ENCODE measurements at regions not wholly inside any gene's neighbourhood (a gene's known extent, or its start where the extent isn't known, plus 50 kb on each side); places are given as distances from the start of the nearest gene placed in this dataset.

DNA sequence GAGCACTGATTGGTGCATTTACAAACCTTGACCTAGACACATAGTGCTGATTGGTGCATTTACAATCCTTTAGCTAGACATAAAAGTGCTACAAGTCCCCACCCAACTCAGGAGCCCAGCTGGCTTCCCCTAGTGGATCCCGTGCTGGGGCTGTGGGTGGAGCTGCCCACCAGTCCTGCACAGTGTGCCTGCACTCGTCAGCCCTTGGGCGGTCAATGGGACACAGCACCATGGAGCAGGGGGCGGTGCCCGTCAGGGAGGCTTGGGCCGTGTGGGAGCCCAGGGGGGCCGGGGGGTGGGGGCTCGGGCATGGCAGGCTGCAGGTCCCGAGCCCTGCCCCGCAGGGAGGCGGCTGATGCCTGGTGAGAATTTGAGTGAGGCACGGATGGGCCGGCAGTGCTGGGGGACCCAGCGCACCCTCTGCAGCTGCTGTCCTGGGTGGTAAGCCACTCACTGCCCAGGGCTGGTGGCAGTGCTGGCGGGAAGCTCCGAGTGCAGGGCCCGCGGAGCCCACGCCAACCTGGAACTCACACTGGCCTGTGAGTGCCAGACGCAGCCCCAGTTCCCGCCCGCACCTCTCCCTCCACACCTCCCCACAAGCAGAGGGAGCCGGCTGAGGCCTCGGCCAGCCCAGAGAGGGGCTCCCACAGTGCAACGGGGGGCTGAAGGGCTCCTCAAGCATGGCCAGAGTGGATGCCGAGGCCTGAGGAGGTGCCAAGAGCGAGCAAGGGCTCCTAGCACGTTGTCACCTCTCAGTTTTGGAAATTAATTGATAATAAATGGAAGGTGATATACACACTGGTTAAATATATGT, 207.7 kb downstream of the RAP2B start:
- no peak for TF ChIP-seq GRHL2 (CRISPR knock-in tag; IDR thresholded peaks at IDR 0.05; ENCODE audit: insufficient replicate concordance, severe bottlenecking)
- no peak for TF ChIP-seq ZNF121 (CRISPR knock-in tag; IDR thresholded peaks at IDR 0.05)
- no peak for TF ChIP-seq FOXJ3 (CRISPR knock-in tag; IDR thresholded peaks at IDR 0.05; ENCODE audit: borderline replicate concordance)
- no peak for TF ChIP-seq ZNF138 (CRISPR knock-in tag; conservative IDR thresholded peaks at IDR 0.05)
- TF ChIP-seq, protein P1, sequence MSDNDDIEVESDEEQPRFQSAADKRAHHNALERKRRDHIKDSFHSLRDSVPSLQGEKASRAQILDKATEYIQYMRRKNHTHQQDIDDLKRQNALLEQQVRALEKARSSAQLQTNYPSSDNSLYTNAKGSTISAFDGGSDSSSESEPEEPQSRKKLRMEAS (CRISPR knock-in tag; IDR thresholded peaks at IDR 0.05) = no peak
- TF ChIP-seq, protein P2, sequence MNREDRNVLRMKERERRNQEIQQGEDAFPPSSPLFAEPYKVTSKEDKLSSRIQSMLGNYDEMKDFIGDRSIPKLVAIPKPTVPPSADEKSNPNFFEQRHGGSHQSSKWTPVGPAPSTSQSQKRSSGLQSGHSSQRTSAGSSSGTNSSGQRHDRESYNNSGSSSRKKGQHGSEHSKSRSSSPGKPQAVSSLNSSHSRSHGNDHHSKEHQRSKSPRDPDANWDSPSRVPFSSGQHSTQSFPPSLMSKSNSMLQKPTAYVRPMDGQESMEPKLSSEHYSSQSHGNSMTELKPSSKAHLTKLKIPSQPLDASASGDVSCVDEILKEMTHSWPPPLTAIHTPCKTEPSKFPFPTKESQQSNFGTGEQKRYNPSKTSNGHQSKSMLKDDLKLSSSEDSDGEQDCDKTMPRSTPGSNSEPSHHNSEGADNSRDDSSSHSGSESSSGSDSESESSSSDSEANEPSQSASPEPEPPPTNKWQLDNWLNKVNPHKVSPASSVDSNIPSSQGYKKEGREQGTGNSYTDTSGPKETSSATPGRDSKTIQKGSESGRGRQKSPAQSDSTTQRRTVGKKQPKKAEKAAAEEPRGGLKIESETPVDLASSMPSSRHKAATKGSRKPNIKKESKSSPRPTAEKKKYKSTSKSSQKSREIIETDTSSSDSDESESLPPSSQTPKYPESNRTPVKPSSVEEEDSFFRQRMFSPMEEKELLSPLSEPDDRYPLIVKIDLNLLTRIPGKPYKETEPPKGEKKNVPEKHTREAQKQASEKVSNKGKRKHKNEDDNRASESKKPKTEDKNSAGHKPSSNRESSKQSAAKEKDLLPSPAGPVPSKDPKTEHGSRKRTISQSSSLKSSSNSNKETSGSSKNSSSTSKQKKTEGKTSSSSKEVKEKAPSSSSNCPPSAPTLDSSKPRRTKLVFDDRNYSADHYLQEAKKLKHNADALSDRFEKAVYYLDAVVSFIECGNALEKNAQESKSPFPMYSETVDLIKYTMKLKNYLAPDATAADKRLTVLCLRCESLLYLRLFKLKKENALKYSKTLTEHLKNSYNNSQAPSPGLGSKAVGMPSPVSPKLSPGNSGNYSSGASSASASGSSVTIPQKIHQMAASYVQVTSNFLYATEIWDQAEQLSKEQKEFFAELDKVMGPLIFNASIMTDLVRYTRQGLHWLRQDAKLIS (CRISPR knock-in tag; IDR thresholded peaks at IDR 0.05; ENCODE audit: borderline replicate concordance) = no peak
- no peak for TF ChIP-seq NR3C1 (CRISPR knock-in tag; conservative IDR thresholded peaks at IDR 0.05; ENCODE audit: low read depth)
- TF ChIP-seq, protein P3, sequence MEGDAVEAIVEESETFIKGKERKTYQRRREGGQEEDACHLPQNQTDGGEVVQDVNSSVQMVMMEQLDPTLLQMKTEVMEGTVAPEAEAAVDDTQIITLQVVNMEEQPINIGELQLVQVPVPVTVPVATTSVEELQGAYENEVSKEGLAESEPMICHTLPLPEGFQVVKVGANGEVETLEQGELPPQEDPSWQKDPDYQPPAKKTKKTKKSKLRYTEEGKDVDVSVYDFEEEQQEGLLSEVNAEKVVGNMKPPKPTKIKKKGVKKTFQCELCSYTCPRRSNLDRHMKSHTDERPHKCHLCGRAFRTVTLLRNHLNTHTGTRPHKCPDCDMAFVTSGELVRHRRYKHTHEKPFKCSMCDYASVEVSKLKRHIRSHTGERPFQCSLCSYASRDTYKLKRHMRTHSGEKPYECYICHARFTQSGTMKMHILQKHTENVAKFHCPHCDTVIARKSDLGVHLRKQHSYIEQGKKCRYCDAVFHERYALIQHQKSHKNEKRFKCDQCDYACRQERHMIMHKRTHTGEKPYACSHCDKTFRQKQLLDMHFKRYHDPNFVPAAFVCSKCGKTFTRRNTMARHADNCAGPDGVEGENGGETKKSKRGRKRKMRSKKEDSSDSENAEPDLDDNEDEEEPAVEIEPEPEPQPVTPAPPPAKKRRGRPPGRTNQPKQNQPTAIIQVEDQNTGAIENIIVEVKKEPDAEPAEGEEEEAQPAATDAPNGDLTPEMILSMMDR (IDR thresholded peaks at IDR 0.05) = no peak

Measured in WTC11 (cell line).